GM12878 (cell line): ENCODE measurements at regions not wholly inside any gene's neighbourhood (a gene's known extent, or its start where the extent isn't known, plus 50 kb on each side); places are given as distances from the start of the nearest gene placed in this dataset.

Experiments
- ATAC-seq: fragments of 200-7000 bp; cut with Tn5 transposase; 3 replicates; pipeline ENCODE4 v1.9.1; 2020; ENCODE audit warnings: mild to moderate bottlenecking, moderate library complexity
- BruUV-seq: library from RNA; stranded (reverse); fragments of 400-500 nt; replicated peaks from 2 replicates; lab custom pipeline; 2021; lab: Mats Ljungman, UMichigan
- CTCF ChIA-PET: fragments of 300-600 bp; sonication (Branson Sonifier 250); formaldehyde crosslinking; extraction: SDS; loops from one replicate; lab custom pipeline; 2021; ENCODE audit warnings: inconsistent platforms; lab: Yijun Ruan, JAX
- POLR2A ChIA-PET: fragments of 350-600 bp; formaldehyde crosslinking; extraction: SDS; loops from one replicate; lab custom pipeline; 2021; ENCODE audit warnings: inconsistent platforms; lab: Charles Lee
- RAD21 ChIA-PET: fragments of 300-600 bp; sonication (Branson Sonifier 250); formaldehyde crosslinking; loops from one replicate; lab custom pipeline; 2023; ENCODE audit warnings: antibody characterized with exemption; ENCODE audit not compliant: unreplicated experiment; lab: Charles Lee
- SMC1A ChIA-PET: fragments of 300-600 bp; sonication (Branson Sonifier 250); formaldehyde crosslinking; loops from one replicate; lab custom pipeline; 2023; ENCODE audit not compliant: unreplicated experiment, uncharacterized antibody; lab: Charles Lee
- DNase-seq: peaks from one replicate; pipeline ENCODE4 v3.0.0-alpha.2; 2011; ENCODE audit warnings: low read depth, low spot score
- FAIRE-seq: peaks from 3 replicates; lab custom pipeline; 2011; peaks lifted over from hg19 to GRCh38; lab: Jason Lieb, UNC
- H2AFZ ChIP-seq: 2 replicates; pipeline ENCODE4 v1.6.0; 2011; ENCODE audit warnings: low read depth, low read length, control low read depth; ENCODE audit not compliant: control insufficient read depth
- H3K27ac ChIP-seq: 2 replicates; pipeline ENCODE4 v1.5.1; 2011; ENCODE audit warnings: control low read depth; ENCODE audit not compliant: control insufficient read depth, insufficient read depth
- H3K27me3 ChIP-seq, 2 experiments: replicated peaks in 1 of 2; 2 replicates each; pipeline versions ENCODE4 v1.6.0 to v1.6.1; 2011; ENCODE audit warnings: low read length in 1 of 2; ENCODE audit not compliant: control insufficient read depth in 2 of 2, insufficient read depth in 2 of 2
- H3K36me3 ChIP-seq, 2 experiments: 2 replicates each; pipeline ENCODE4 v1.5.1; 2011; ENCODE audit warnings: low read length in 1 of 2; ENCODE audit not compliant: control insufficient read depth in 2 of 2, insufficient read depth in 2 of 2
- H3K4me1 ChIP-seq: 2 replicates; pipeline ENCODE4 v1.6.1; 2011; ENCODE audit warnings: mild to moderate bottlenecking, low read length, moderate library complexity, mixed read lengths; ENCODE audit not compliant: control insufficient read depth, insufficient read depth
- H3K4me2 ChIP-seq: 2 replicates; pipeline ENCODE4 v1.6.0; 2011; ENCODE audit warnings: control low read depth; ENCODE audit not compliant: control insufficient read depth, insufficient read depth
- H3K4me3 ChIP-seq: fragments of 200-600 bp; sonication (generic); 2 replicates; pipeline ENCODE4 v1.5.1; 2016
- H3K79me2 ChIP-seq: 2 replicates; pipeline ENCODE4 v1.6.0; 2011; ENCODE audit warnings: low read length; ENCODE audit not compliant: control insufficient read depth, insufficient read depth
- H3K9ac ChIP-seq: 2 replicates; pipeline ENCODE4 v1.8.0; 2011; ENCODE audit warnings: low read length, control low read depth, mixed read lengths; ENCODE audit not compliant: control insufficient read depth, insufficient read depth
- H3K9me3 ChIP-seq: replicated peaks from 3 replicates; pipeline ENCODE4 v1.5.1; 2011; ENCODE audit warnings: mild to moderate bottlenecking, low read length; ENCODE audit not compliant: control insufficient read depth, insufficient read depth
- H4K20me1 ChIP-seq: 2 replicates; pipeline ENCODE4 v1.6.0; 2011; ENCODE audit not compliant: control insufficient read depth, insufficient read depth
- ASH2L ChIP-seq: fragments of 300-600, 200-600 bp; sonication (generic); IDR thresholded peaks from 2 replicates; pipeline ENCODE4 v1.6.1; 2017; ENCODE audit warnings: low read depth, mild to moderate bottlenecking, borderline replicate concordance
- ATF3 ChIP-seq: IDR thresholded peaks from 2 replicates; pipeline ENCODE4 v1.6.1; 2011; ENCODE audit warnings: low read depth, mild to moderate bottlenecking, low read length, moderate library complexity, borderline replicate concordance; ENCODE audit errors: extremely low read depth
- BACH1 ChIP-seq: fragments of 450-650 bp; IDR thresholded peaks from 2 replicates; pipeline ENCODE4 v1.6.1; 2017; ENCODE audit warnings: mild to moderate bottlenecking, borderline replicate concordance
- CEBPB ChIP-seq, 2 experiments: fragments of 150-350 bp in 1 of 2; IDR thresholded peaks; 2 replicates each; pipeline ENCODE4 v1.6.1; 2012 to 2014; ENCODE audit warnings: low read depth in 2 of 2, low read length in 2 of 2, borderline replicate concordance in 1 of 2, inconsistent platforms in 1 of 2
- CHD1 ChIP-seq: IDR thresholded peaks from 2 replicates; pipeline ENCODE4 v1.6.1; 2012; ENCODE audit warnings: low read depth, low read length, improper control_type of control experiment
- CHD4 ChIP-seq: fragments of 200-600 bp; sonication (generic); IDR thresholded peaks from 2 replicates; pipeline ENCODE4 v1.6.1; 2016; ENCODE audit warnings: mild to moderate bottlenecking
- HCFC1 ChIP-seq: fragments of 150-350 bp; IDR thresholded peaks from 2 replicates; pipeline ENCODE4 v1.6.1; 2014; ENCODE audit warnings: low read length
- IRF5 ChIP-seq: fragments of 450-650 bp; IDR thresholded peaks from 2 replicates; pipeline ENCODE4 v1.6.1; 2017; ENCODE audit warnings: borderline replicate concordance
- MTA2 ChIP-seq: fragments of 450-650 bp; IDR thresholded peaks from 2 replicates; pipeline ENCODE4 v1.6.1; 2016; ENCODE audit warnings: low read depth, mild to moderate bottlenecking, moderate library complexity
- NFYA ChIP-seq: IDR thresholded peaks from 2 replicates; pipeline ENCODE4 v1.6.1; 2011; ENCODE audit warnings: low read depth, mild to moderate bottlenecking, low read length, improper control_type of control experiment, borderline replicate concordance
- PAX8 ChIP-seq: fragments of 450-650 bp; IDR thresholded peaks from 2 replicates; pipeline ENCODE4 v1.6.1; 2017; ENCODE audit warnings: mild to moderate bottlenecking, moderate library complexity
- PML ChIP-seq: IDR thresholded peaks from 2 replicates; pipeline ENCODE4 v1.6.1; 2012; ENCODE audit warnings: low read length, inconsistent platforms
- POU2F2 ChIP-seq: IDR thresholded peaks from 3 replicates; pipeline ENCODE4 v1.6.1; 2011; ENCODE audit warnings: low read depth, mild to moderate bottlenecking, low read length, borderline replicate concordance
- RAD21 ChIP-seq: IDR thresholded peaks from 2 replicates; pipeline ENCODE4 v1.6.1; 2011; ENCODE audit warnings: mild to moderate bottlenecking, low read depth, low read length, moderate library complexity; ENCODE audit not compliant: insufficient read depth
- SMC3 ChIP-seq: IDR thresholded peaks from 2 replicates; pipeline ENCODE4 v1.6.1; 2011; ENCODE audit warnings: low read length, improper control_type of control experiment, borderline replicate concordance
- SREBF2 ChIP-seq: IDR thresholded peaks from 2 replicates; pipeline ENCODE4 v1.6.1; 2012; ENCODE audit warnings: mild to moderate bottlenecking, low read length
- USF1 ChIP-seq: IDR thresholded peaks from 2 replicates; pipeline ENCODE4 v1.6.1; 2011; ENCODE audit warnings: borderline replicate concordance, low read depth, mild to moderate bottlenecking, moderate library complexity, mixed read lengths, low read length; ENCODE audit not compliant: insufficient read depth; ENCODE audit errors: extremely low read length
- WGBS: methylation state at CpG from one replicate; pipeline ENCODE4 v1.1.6; 2016; ENCODE audit warnings: low lambda C conversion rate; ENCODE audit not compliant: insufficient replicate concordance, insufficient coverage; ENCODE audit errors: missing lambda C conversion rate; 5-methylcytosine and 5-hydroxymethylcytosine counted together
- in situ Hi-C: fragments of 300-500 bp; cut with MboI; formaldehyde crosslinking; loops from 9 replicates; pipeline ENCODE4 v1.14.3; 2018; ENCODE audit warnings: mixed read lengths
- intact Hi-C: fragments of 100-400 bp; cut with micrococcal nuclease; formaldehyde crosslinking; loops from one replicate; pipeline ENCODE4 v1.14.2; 2022; ENCODE audit not compliant: unreplicated experiment

- RAD21 ChIA-PET = no interaction called here
- H3K9ac ChIP-seq = no peak overlapping the region
- intact Hi-C loops = no loop called here
- H3K4me3 ChIP-seq = no peak overlapping the region
- no peak overlapping the region for H2AFZ ChIP-seq
- CTCF ChIA-PET = no interaction called here
- no peak overlapping the region for H3K4me2 ChIP-seq
- no peak for FAIRE-seq
- H3K27me3 ChIP-seq = no peaks in the 10 kb centered on the region
- no peak for DNase-seq
- BruUV-seq = no TSS peak
- no peaks in the 10 kb centered on the region for H3K36me3 ChIP-seq
- POLR2A ChIA-PET = no interaction called here
- no peak for ATAC-seq
- WGBS = 0% methylated on average over 2 of the region's 2 CpGs
- TF ChIP-seq CEBPB (IDR thresholded peaks at IDR 0.05; ENCODE audit: borderline replicate concordance in 1 of 2, low read depth in 2 of 2, low read length in 2 of 2) (no peak), PAX8 (no peak), BACH1 (no peak), SMC3 (no peak), CHD1 (no peak), CHD4 (no peak), PML (no peak), MTA2 (no peak), ATF3 (no peak), IRF5 (no peak), USF1 (no peak), SREBF2 (no peak), HCFC1 (no peak), RAD21 (no peak), ASH2L (no peak), POU2F2 (no peak), NFYA (no peak)
- no peaks in the 10 kb centered on the region for H3K79me2 ChIP-seq
- SMC1A ChIA-PET = interaction anchor here (0.6 kb wide), 1 partner anchor 275 kb away, joined by 3 read pairs; no protein-coding TSS in a partner anchor
- H3K27ac ChIP-seq = no peak overlapping the region
- in situ Hi-C loops = no loop called here
- H3K4me1 ChIP-seq = no peaks in the 10 kb centered on the region
- no peaks in the 10 kb centered on the region for H3K9me3 ChIP-seq
- H4K20me1 ChIP-seq = no peaks in the 10 kb centered on the region
These were observed 492.9 kb downstream of the IGSF11 start for GRCh38 chr3:118541796-118542195.
